ENCODE measurements at regions not wholly inside any gene's neighbourhood (a gene's known extent, or its start where the extent isn't known, plus 50 kb on each side); places are given as distances from the start of the nearest gene placed in this dataset.

DNA sequence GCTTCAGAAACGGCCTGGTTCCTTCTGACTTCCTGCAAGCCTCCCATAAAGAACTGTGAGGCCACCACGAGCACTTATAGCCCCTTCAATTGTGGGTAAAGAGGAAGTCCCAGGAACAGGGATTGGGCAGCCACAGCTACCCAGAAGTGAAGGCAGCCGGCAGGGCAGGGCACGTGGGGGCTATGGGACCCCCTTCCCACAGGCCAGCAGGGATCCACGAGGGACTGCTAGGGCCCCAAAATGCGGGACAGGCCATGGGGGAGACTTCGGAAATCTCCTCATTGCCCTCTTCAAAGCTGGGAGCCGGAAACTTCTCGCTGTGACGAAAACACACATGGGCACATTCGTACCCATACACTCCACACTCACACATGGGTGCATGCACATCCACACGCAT, 196.1 kb upstream of the SALL3 start:
- H3K4me3 ChIP-seq: no peak overlapping the region
- intact Hi-C loops (cut with DNase I): no loop called here
- 71 to 78% methylated on average over 12 of the region's 12 CpGs for WGBS, 2 donors
- no peaks in the 10 kb centered on the region for H3K4me1 ChIP-seq
- no peaks in the 10 kb centered on the region for H3K27me3 ChIP-seq
- H3K27ac ChIP-seq: no peak overlapping the region
- no peaks in the 10 kb centered on the region for H3K9me3 ChIP-seq
- DNase-seq: no peak
- no peak for TF ChIP-seq POLR2A (IDR thresholded peaks at IDR 0.05)
- TF ChIP-seq, protein P1, sequence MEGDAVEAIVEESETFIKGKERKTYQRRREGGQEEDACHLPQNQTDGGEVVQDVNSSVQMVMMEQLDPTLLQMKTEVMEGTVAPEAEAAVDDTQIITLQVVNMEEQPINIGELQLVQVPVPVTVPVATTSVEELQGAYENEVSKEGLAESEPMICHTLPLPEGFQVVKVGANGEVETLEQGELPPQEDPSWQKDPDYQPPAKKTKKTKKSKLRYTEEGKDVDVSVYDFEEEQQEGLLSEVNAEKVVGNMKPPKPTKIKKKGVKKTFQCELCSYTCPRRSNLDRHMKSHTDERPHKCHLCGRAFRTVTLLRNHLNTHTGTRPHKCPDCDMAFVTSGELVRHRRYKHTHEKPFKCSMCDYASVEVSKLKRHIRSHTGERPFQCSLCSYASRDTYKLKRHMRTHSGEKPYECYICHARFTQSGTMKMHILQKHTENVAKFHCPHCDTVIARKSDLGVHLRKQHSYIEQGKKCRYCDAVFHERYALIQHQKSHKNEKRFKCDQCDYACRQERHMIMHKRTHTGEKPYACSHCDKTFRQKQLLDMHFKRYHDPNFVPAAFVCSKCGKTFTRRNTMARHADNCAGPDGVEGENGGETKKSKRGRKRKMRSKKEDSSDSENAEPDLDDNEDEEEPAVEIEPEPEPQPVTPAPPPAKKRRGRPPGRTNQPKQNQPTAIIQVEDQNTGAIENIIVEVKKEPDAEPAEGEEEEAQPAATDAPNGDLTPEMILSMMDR (IDR thresholded peaks at IDR 0.05): no peak
- TF ChIP-seq EP300 (IDR thresholded peaks at IDR 0.05): no peak
- TF ChIP-seq POLR2AphosphoS5 (IDR thresholded peaks at IDR 0.05): no peak
- H3K36me3 ChIP-seq: no peaks in the 10 kb centered on the region

DNA sequence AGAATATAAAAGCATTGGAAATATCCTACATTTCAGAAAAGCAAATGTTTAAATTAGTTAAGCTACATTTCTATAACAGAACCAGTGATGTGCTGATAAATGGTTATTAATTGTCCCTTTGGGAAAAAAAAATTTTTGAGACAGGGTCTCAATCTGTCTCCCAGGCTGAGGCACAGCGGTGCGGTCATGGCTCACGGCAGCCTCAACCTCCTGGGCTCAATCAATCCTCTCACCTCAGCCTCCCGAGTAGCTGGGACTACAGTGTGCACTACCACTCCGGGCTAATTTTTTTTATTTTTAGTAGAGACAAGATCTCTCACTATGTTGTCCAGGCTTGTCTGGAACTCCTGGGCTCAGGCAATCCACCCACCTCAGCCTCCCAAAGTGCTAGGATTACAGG, 194.8 kb upstream of the SALL3 start:
- H3K4me3 ChIP-seq: no peak overlapping the region
- intact Hi-C loops (cut with DNase I): no loop called here
- no peaks in the 10 kb centered on the region for H3K9me3 ChIP-seq
- TF ChIP-seq EP300 (IDR thresholded peaks at IDR 0.05) (no peak), POLR2A (IDR thresholded peaks at IDR 0.05) (no peak), POLR2AphosphoS5 (IDR thresholded peaks at IDR 0.05) (no peak)
- TF ChIP-seq, protein P1 (IDR thresholded peaks at IDR 0.05): no peak
- no peaks in the 10 kb centered on the region for H3K4me1 ChIP-seq
- no peaks in the 10 kb centered on the region for H3K27me3 ChIP-seq
- no peaks in the 10 kb centered on the region for H3K36me3 ChIP-seq
- WGBS, 2 donors: 96 to 97% methylated on average over 5 of the region's 5 CpGs
- no peak overlapping the region for H3K27ac ChIP-seq
- DNase-seq: no peak

DNA sequence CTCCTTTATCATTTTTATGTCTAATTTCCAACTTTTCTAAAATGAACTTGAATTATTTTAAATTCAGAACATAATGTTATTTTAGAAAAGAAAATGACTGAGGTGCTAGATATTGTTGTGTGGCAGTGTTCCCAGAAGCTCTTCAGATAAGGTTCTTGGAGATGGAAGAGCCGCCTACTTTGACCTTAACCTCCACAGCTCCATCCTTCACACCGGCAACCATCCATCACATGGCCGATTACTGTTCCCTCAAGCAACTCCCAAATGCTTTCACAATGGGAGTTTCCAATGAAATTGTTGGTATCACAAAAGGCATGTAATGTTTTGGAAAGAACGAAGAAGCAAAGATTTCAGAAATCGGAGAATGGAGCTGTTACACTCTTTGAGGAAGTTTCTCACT, 193.9 kb upstream of the SALL3 start:
- no peak overlapping the region for H3K27ac ChIP-seq
- intact Hi-C loops (cut with DNase I): no loop called here
- no peak overlapping the region for H3K4me3 ChIP-seq
- H3K9me3 ChIP-seq: no peaks in the 10 kb centered on the region
- WGBS, 2 donors: 92% methylated on average over 5 of the region's 5 CpGs
- H3K36me3 ChIP-seq: no peaks in the 10 kb centered on the region
- H3K27me3 ChIP-seq: peaks cover 0 to 5% (median 0%) of the 10 kb centered on the region in 3 donors
- H3K4me1 ChIP-seq: no peaks in the 10 kb centered on the region
- DNase-seq: no peak
- TF ChIP-seq EP300 (IDR thresholded peaks at IDR 0.05): no peak
- no peak for TF ChIP-seq POLR2AphosphoS5 (IDR thresholded peaks at IDR 0.05)
- TF ChIP-seq POLR2A (IDR thresholded peaks at IDR 0.05): no peak
- TF ChIP-seq, protein P1 (IDR thresholded peaks at IDR 0.05): no peak

DNA sequence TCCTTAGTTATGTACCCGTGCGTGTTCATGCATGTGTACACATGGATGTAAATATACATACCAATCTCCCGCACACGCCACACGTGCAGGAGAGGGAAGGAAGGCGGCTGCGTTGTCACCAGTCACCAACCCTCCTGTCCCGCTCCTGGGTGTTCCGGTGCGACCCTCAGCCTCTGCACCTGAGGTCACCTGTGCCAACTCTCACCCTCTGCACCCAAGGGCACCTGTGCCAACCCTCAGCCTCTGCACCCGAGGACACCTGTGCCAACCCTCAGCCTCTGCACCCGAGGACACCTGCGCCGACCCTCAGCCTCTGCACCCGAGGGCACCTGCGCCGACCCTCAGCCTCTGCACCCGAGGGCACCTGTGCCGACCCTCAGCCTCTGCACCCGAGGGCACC, 192.8 kb upstream of the SALL3 start:
- H3K4me3 ChIP-seq: no peak overlapping the region
- no peaks in the 10 kb centered on the region for H3K9me3 ChIP-seq
- peak; percentile 28 for DNase-seq
- H3K27me3 ChIP-seq: peaks cover 0 to 7% (median 0%) of the 10 kb centered on the region in 3 donors
- no peak overlapping the region for H3K27ac ChIP-seq
- H3K4me1 ChIP-seq: no peaks in the 10 kb centered on the region
- WGBS, 2 donors: 90% methylated on average over 19 of the region's 20 CpGs
- H3K36me3 ChIP-seq: no peaks in the 10 kb centered on the region
- TF ChIP-seq EP300 (IDR thresholded peaks at IDR 0.05): no peak
- no peak for TF ChIP-seq POLR2A (IDR thresholded peaks at IDR 0.05)
- TF ChIP-seq POLR2AphosphoS5 (IDR thresholded peaks at IDR 0.05): no peak
- TF ChIP-seq, protein P1 (IDR thresholded peaks at IDR 0.05): no peak
- intact Hi-C loops (cut with DNase I): no loop called here

DNA sequence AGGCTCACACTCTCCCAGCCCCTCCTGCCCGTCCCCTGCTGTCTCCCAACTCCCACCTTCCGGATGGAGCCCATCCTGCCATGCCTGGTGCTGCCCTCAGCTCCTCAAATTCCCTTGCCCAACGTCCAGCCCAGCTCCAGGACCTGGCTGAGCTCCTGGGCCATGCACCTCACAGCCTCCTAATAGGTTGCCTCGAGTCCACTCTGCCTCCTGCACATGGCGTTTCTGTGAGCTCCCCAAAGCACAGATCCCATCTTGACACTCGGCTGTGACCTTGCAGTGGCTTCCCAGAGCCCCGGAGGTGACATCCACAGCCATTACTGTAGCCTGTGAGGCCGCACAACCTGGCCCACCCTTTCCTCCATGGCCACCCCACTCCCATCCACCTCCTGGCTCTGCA, 191.9 kb upstream of the SALL3 start:
- no peak for TF ChIP-seq POLR2AphosphoS5 (IDR thresholded peaks at IDR 0.05)
- intact Hi-C loops (cut with DNase I): no loop called here
- no peaks in the 10 kb centered on the region for H3K9me3 ChIP-seq
- 68 to 77% methylated on average over 8 of the region's 8 CpGs for WGBS, 2 donors
- H3K4me3 ChIP-seq: no peak overlapping the region
- peaks cover 0 to 7% (median 0%) of the 10 kb centered on the region in 3 donors for H3K27me3 ChIP-seq
- H3K4me1 ChIP-seq: no peaks in the 10 kb centered on the region
- no peak overlapping the region for H3K27ac ChIP-seq
- DNase-seq: peak; percentile 41
- H3K36me3 ChIP-seq: no peaks in the 10 kb centered on the region

Measured in sigmoid colon (tissue), 6 donors.